Activated CD4-positive, alpha-beta T cell treated with anti-CD3 and anti-CD28 coated beads, Interleukin-2, Interleukin-4, amounts not matched to agents 100 ng/mL and 50 ng/mL, durations not matched to agents 16 hours and 8 hours (primary cell): ENCODE measurements at regions not wholly inside any gene's neighbourhood (a gene's known extent, or its start where the extent isn't known, plus 50 kb on each side); places are given as distances from the start of the nearest gene placed in this dataset.

Experiments used
- DNase-seq: peaks from one replicate; pipeline ENCODE4 v3.0.0-alpha.2; 2020; ENCODE audit warnings: low spot score

GRCh38 chr15:96097661-96098060 is 232.8 kb upstream of the NR2F2 start:
- DNase-seq: no peak

- no peak for DNase-seq
Measured at GRCh38 chr15:96102631-96103030, 227.9 kb upstream of the NR2F2 start.

- no peak for DNase-seq
Measured at GRCh38 chr15:96106181-96106580, 224.3 kb upstream of the NR2F2 start.

GRCh38 chr15:96106628-96107027 is 223.9 kb upstream of the NR2F2 start:
- no peak for DNase-seq

- no peak for DNase-seq
Measured at GRCh38 chr15:96107916-96108315, 222.6 kb upstream of the NR2F2 start.

- DNase-seq: no peak
Measured at GRCh38 chr15:96108405-96108804, 222.1 kb upstream of the NR2F2 start.

- DNase-seq: no peak
Measured at GRCh38 chr15:96109820-96110219, 220.7 kb upstream of the NR2F2 start.

- no peak for DNase-seq
Measured at GRCh38 chr15:96112018-96112417, 218.5 kb upstream of the NR2F2 start.

- DNase-seq: no peak
Measured at GRCh38 chr15:96115642-96116041, 214.9 kb upstream of the NR2F2 start.

- no peak for DNase-seq
Measured at GRCh38 chr15:96117270-96117669, 213.2 kb upstream of the NR2F2 start.

GRCh38 chr15:96119734-96120133 is 210.8 kb upstream of the NR2F2 start:
- no peak for DNase-seq

GRCh38 chr15:96121086-96121920 is 209.2 kb upstream of the NR2F2 start:
- DNase-seq: no peak

- DNase-seq: no peak
Measured at GRCh38 chr15:96122077-96123027, 208.1 kb upstream of the NR2F2 start.

GRCh38 chr15:96123028-96123400 is 207.5 kb upstream of the NR2F2 start:
- DNase-seq: no peak

- no peak for DNase-seq
Measured at GRCh38 chr15:96123630-96124187, 206.8 kb upstream of the NR2F2 start.

- DNase-seq: no peak
Measured at GRCh38 chr15:96124436-96124835, 206.1 kb upstream of the NR2F2 start.

GRCh38 chr15:96125721-96126415 is 204.6 kb upstream of the NR2F2 start:
- DNase-seq: no peak

- no peak for DNase-seq
Measured at GRCh38 chr15:96126859-96127258, 203.6 kb upstream of the NR2F2 start.

- no peak for DNase-seq
Measured at GRCh38 chr15:96130734-96131133, 199.8 kb upstream of the NR2F2 start.

GRCh38 chr15:96132126-96132525 is 198.4 kb upstream of the NR2F2 start:
- no peak for DNase-seq

GRCh38 chr15:96135166-96136093 is 195.1 kb upstream of the NR2F2 start:
- DNase-seq: no peak
